NCI-H226 (cell line): ENCODE measurements at regions not wholly inside any gene's neighbourhood (a gene's known extent, or its start where the extent isn't known, plus 50 kb on each side); places are given as distances from the start of the nearest gene placed in this dataset.
"Not testable (repeated sequence)": the region's sequence is repeated elsewhere in the genome, so short reads cannot be mapped to it uniquely, and the experiment has no call there.

Experiments
- DNase-seq: peaks from one replicate; pipeline ENCODE4 v3.0.0-alpha.2; 2015

- DNase-seq: not testable (repeated sequence)
Observed at GRCh38 chr3:17817973-17818372, 75.5 kb upstream of the TBC1D5 start.

- no peak for DNase-seq
Observed at GRCh38 chr3:17817545-17817944, 75.1 kb upstream of the TBC1D5 start.

- DNase-seq: not testable (repeated sequence)
Observed at GRCh38 chr3:17816839-17817238, 74.4 kb upstream of the TBC1D5 start.

GRCh38 chr3:17812328-17812727 is 69.9 kb upstream of the TBC1D5 start:
- not testable (repeated sequence) for DNase-seq

GRCh38 chr3:17811646-17812045 is 69.2 kb upstream of the TBC1D5 start:
- no peak for DNase-seq

GRCh38 chr3:17810759-17811158 is 68.3 kb upstream of the TBC1D5 start:
- DNase-seq: no peak

GRCh38 chr3:17808994-17809393 is 66.6 kb upstream of the TBC1D5 start:
- no peak for DNase-seq

GRCh38 chr3:17806876-17807275 is 64.4 kb upstream of the TBC1D5 start:
- DNase-seq: no peak

- DNase-seq: no peak
Observed at GRCh38 chr3:17806201-17806600, 63.8 kb upstream of the TBC1D5 start.

GRCh38 chr3:17805461-17805940 is 63.1 kb upstream of the TBC1D5 start:
- no peak for DNase-seq

GRCh38 chr3:17802950-17803349 is 60.5 kb upstream of the TBC1D5 start:
- DNase-seq: no peak

GRCh38 chr3:17801131-17801530 is 58.7 kb upstream of the TBC1D5 start:
- DNase-seq: no peak

GRCh38 chr3:17800232-17800631 is 57.8 kb upstream of the TBC1D5 start:
- DNase-seq: peak; percentile 87

- no peak for DNase-seq
Observed at GRCh38 chr3:17799312-17799711, 56.9 kb upstream of the TBC1D5 start.

GRCh38 chr3:17798000-17798399 is 55.6 kb upstream of the TBC1D5 start:
- DNase-seq: no peak

GRCh38 chr3:17795711-17796110 is 53.3 kb upstream of the TBC1D5 start:
- DNase-seq: no peak

GRCh38 chr3:17795280-17795679 is 52.8 kb upstream of the TBC1D5 start:
- no peak for DNase-seq

- no peak for DNase-seq
Observed at GRCh38 chr3:17793542-17794195, 51.2 kb upstream of the TBC1D5 start.
